C4-2B (cell line): ENCODE measurements at regions not wholly inside any gene's neighbourhood (a gene's known extent, or its start where the extent isn't known, plus 50 kb on each side); places are given as distances from the start of the nearest gene placed in this dataset.

Experiments
- H3K27ac ChIP-seq: fragments of 450-650 bp; 2 replicates; pipeline ENCODE4 v1.5.1; 2017
- ZFX ChIP-seq: fragments of 450-650 bp; IDR thresholded peaks from 2 replicates; pipeline ENCODE4 v1.6.1; 2017
- TF ChIP-seq, protein P1 (sequence below): fragments of 450-650 bp; conservative IDR thresholded peaks from 2 replicates; pipeline ENCODE4 v1.5.1; 2017; ENCODE audit warnings: mild to moderate bottlenecking

- H3K27ac ChIP-seq, result no peak overlapping the region
- no peak for TF ChIP-seq ZFX
- TF ChIP-seq, protein P1, sequence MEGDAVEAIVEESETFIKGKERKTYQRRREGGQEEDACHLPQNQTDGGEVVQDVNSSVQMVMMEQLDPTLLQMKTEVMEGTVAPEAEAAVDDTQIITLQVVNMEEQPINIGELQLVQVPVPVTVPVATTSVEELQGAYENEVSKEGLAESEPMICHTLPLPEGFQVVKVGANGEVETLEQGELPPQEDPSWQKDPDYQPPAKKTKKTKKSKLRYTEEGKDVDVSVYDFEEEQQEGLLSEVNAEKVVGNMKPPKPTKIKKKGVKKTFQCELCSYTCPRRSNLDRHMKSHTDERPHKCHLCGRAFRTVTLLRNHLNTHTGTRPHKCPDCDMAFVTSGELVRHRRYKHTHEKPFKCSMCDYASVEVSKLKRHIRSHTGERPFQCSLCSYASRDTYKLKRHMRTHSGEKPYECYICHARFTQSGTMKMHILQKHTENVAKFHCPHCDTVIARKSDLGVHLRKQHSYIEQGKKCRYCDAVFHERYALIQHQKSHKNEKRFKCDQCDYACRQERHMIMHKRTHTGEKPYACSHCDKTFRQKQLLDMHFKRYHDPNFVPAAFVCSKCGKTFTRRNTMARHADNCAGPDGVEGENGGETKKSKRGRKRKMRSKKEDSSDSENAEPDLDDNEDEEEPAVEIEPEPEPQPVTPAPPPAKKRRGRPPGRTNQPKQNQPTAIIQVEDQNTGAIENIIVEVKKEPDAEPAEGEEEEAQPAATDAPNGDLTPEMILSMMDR, result no peak
Observed at GRCh38 chr7:41633690-41634089, 69.2 kb downstream of the INHBA start.

DNA sequence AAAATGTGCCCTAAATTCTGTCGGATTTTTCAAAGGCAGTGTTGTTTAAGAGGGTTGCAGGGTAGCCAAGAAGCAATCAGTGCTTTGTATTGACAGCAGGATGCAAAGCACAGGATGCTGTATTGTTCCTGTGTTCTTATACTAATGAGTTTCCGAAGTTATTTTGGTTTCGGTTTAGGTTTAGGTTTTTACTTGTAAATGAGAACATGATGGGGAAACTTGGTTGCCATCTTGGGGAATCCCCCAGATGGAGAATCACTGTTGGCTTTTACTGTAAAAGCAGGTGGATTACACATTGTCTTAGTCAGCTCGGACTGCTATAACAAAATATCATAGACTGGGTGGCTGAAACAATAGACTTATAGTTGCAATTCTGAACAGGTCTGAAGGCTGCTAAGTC is 72.1 kb downstream of the INHBA start:
- no peak overlapping the region for H3K27ac ChIP-seq
- TF ChIP-seq ZFX, result no peak
- TF ChIP-seq, protein P1, result no peak

GRCh38 chr7:41629711-41630111 is 73.2 kb downstream of the INHBA start:
- no peak for TF ChIP-seq ZFX
- TF ChIP-seq, protein P1, result no peak
- H3K27ac ChIP-seq, result no peak overlapping the region

DNA sequence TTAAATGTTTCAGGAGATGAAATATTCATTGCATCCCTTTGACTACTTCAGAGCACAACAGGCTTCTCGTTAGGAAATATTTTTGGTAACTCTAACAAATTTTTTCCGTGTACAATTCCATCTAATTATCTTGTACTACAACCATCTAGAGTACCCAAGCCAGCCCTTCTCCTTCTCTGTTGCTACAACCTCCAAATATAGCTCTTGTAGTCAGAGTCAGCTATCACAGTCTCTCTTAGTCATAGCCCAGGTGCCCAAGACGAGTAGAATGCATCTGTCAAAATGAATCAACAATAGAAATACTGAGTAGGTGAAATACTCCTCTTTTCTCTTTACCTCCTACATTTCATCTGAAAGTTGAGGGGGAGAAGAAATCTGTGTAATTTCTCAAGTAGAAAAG is 74.0 kb downstream of the INHBA start:
- no peak for TF ChIP-seq ZFX
- TF ChIP-seq, protein P1, result no peak
- no peak overlapping the region for H3K27ac ChIP-seq

- no peak for TF ChIP-seq ZFX
- TF ChIP-seq, protein P1, result no peak
- no peak overlapping the region for H3K27ac ChIP-seq
Observed at GRCh38 chr7:41627645-41628298, 75.1 kb downstream of the INHBA start.

GRCh38 chr7:41624818-41625217 is 78.1 kb downstream of the INHBA start:
- no peak overlapping the region for H3K27ac ChIP-seq
- TF ChIP-seq, protein P1, result no peak
- no peak for TF ChIP-seq ZFX

- H3K27ac ChIP-seq, result no peak overlapping the region
- no peak for TF ChIP-seq ZFX
- TF ChIP-seq, protein P1, result no peak
Observed at GRCh38 chr7:41621953-41622831, 80.7 kb downstream of the INHBA start.
